IPS-18a (cell line): ENCODE measurements at regions not wholly inside any gene's neighbourhood (a gene's known extent, or its start where the extent isn't known, plus 50 kb on each side); places are given as distances from the start of the nearest gene placed in this dataset.

Experiments
- H3K27ac ChIP-seq: one replicate; pipeline ENCODE4 v1.5.1; 2013; ENCODE audit warnings: low read length
- H3K27me3 ChIP-seq: one replicate; pipeline ENCODE4 v1.6.1; 2013; ENCODE audit warnings: mild to moderate bottlenecking, low read length; ENCODE audit not compliant: control insufficient read depth, insufficient read depth
- H3K36me3 ChIP-seq: one replicate; pipeline ENCODE4 v1.6.1; 2013; ENCODE audit warnings: low read depth, low read length; ENCODE audit not compliant: control insufficient read depth
- H3K4me1 ChIP-seq: one replicate; pipeline ENCODE4 v1.6.1; 2013; ENCODE audit warnings: low read depth, low read length; ENCODE audit not compliant: control insufficient read depth
- H3K4me3 ChIP-seq: one replicate; pipeline ENCODE4 v1.5.1; 2013; ENCODE audit warnings: low read length
- H3K9ac ChIP-seq: one replicate; pipeline ENCODE4 v1.6.1; 2013; ENCODE audit warnings: mild to moderate bottlenecking, low read length, moderate library complexity
- H3K9me3 ChIP-seq: one replicate; pipeline ENCODE4 v1.6.1; 2013; ENCODE audit warnings: low read depth, low read length; ENCODE audit not compliant: control insufficient read depth

GRCh38 chr10:120313715-120314114, 143.3 kb upstream of the PLPP4 start:
- H3K27me3 ChIP-seq = no peaks in the 10 kb centered on the region
- no peak overlapping the region for H3K9ac ChIP-seq
- H3K9me3 ChIP-seq = no peaks in the 10 kb centered on the region
- H3K4me1 ChIP-seq = no peaks in the 10 kb centered on the region
- H3K36me3 ChIP-seq = no peaks in the 10 kb centered on the region
- H3K27ac ChIP-seq = no peak overlapping the region
- H3K4me3 ChIP-seq = no peak overlapping the region

GRCh38 chr10:120314442-120314841, 142.6 kb upstream of the PLPP4 start:
- Histone ChIP-seq H3K4me3 (no peak overlapping the region), H3K9me3 (no peaks in the 10 kb centered on the region), H3K36me3 (no peaks in the 10 kb centered on the region), H3K27ac (no peak overlapping the region), H3K27me3 (no peaks in the 10 kb centered on the region), H3K9ac (no peak overlapping the region), H3K4me1 (no peaks in the 10 kb centered on the region)

GRCh38 chr10:120318862-120319261, 138.2 kb upstream of the PLPP4 start:
- H3K9ac ChIP-seq = no peak overlapping the region
- no peaks in the 10 kb centered on the region for H3K36me3 ChIP-seq
- no peaks in the 10 kb centered on the region for H3K9me3 ChIP-seq
- H3K4me1 ChIP-seq = no peaks in the 10 kb centered on the region
- H3K27ac ChIP-seq = no peak overlapping the region
- no peaks in the 10 kb centered on the region for H3K27me3 ChIP-seq
- no peak overlapping the region for H3K4me3 ChIP-seq

- no peaks in the 10 kb centered on the region for H3K9me3 ChIP-seq
- H3K27me3 ChIP-seq = no peaks in the 10 kb centered on the region
- no peak overlapping the region for H3K4me3 ChIP-seq
- H3K36me3 ChIP-seq = no peaks in the 10 kb centered on the region
- H3K9ac ChIP-seq = no peak overlapping the region
- no peak overlapping the region for H3K27ac ChIP-seq
- H3K4me1 ChIP-seq = no peaks in the 10 kb centered on the region
These were observed 129.4 kb upstream of the PLPP4 start for GRCh38 chr10:120327675-120328074.

- Histone ChIP-seq H3K27me3 (no peaks in the 10 kb centered on the region), H3K4me3 (no peak overlapping the region), H3K36me3 (no peaks in the 10 kb centered on the region), H3K4me1 (no peaks in the 10 kb centered on the region), H3K9me3 (no peaks in the 10 kb centered on the region), H3K9ac (no peak overlapping the region), H3K27ac (no peak overlapping the region)
These were observed 128.4 kb upstream of the PLPP4 start for GRCh38 chr10:120328647-120329046.

- no peaks in the 10 kb centered on the region for H3K9me3 ChIP-seq
- no peaks in the 10 kb centered on the region for H3K4me1 ChIP-seq
- H3K4me3 ChIP-seq = no peak overlapping the region
- no peak overlapping the region for H3K27ac ChIP-seq
- H3K9ac ChIP-seq = no peak overlapping the region
- H3K36me3 ChIP-seq = no peaks in the 10 kb centered on the region
- no peaks in the 10 kb centered on the region for H3K27me3 ChIP-seq
These were observed 121.5 kb upstream of the PLPP4 start for GRCh38 chr10:120335553-120335952.

- Histone ChIP-seq H3K4me3 (no peak overlapping the region), H3K4me1 (no peaks in the 10 kb centered on the region)
These were observed 120.6 kb upstream of the PLPP4 start for GRCh38 chr10:120336306-120336910.

GRCh38 chr10:120336911-120337540, 120.0 kb upstream of the PLPP4 start:
- H3K27me3 ChIP-seq = no peaks in the 10 kb centered on the region
- no peak overlapping the region for H3K27ac ChIP-seq
- H3K9me3 ChIP-seq = no peaks in the 10 kb centered on the region
- H3K36me3 ChIP-seq = no peaks in the 10 kb centered on the region
- H3K4me3 ChIP-seq = no peak overlapping the region
- no peaks in the 10 kb centered on the region for H3K4me1 ChIP-seq
- no peak overlapping the region for H3K9ac ChIP-seq

More at GRCh38 chr10:120336306-120336910, 120.6 kb upstream of the PLPP4 start:
- H3K27ac ChIP-seq = no peak overlapping the region
- no peaks in the 10 kb centered on the region for H3K27me3 ChIP-seq
- H3K9ac ChIP-seq = no peak overlapping the region
- no peaks in the 10 kb centered on the region for H3K9me3 ChIP-seq
- no peaks in the 10 kb centered on the region for H3K36me3 ChIP-seq

GRCh38 chr10:120342115-120342714, 114.8 kb upstream of the PLPP4 start:
- no peak overlapping the region for H3K4me3 ChIP-seq
- no peak overlapping the region for H3K27ac ChIP-seq
- no peak overlapping the region for H3K9ac ChIP-seq
- H3K4me1 ChIP-seq = no peaks in the 10 kb centered on the region
- H3K9me3 ChIP-seq = no peaks in the 10 kb centered on the region
- H3K36me3 ChIP-seq = no peaks in the 10 kb centered on the region
- H3K27me3 ChIP-seq = no peaks in the 10 kb centered on the region

- Histone ChIP-seq H3K9ac (no peak overlapping the region), H3K9me3 (no peaks in the 10 kb centered on the region), H3K27ac (no peak overlapping the region), H3K27me3 (no peaks in the 10 kb centered on the region), H3K36me3 (no peaks in the 10 kb centered on the region), H3K4me3 (no peak overlapping the region), H3K4me1 (no peaks in the 10 kb centered on the region)
These were observed 111.8 kb upstream of the PLPP4 start for GRCh38 chr10:120345186-120345585.

- Histone ChIP-seq H3K27me3 (no peaks in the 10 kb centered on the region), H3K36me3 (no peaks in the 10 kb centered on the region), H3K9ac (no peak overlapping the region), H3K4me1 (no peaks in the 10 kb centered on the region), H3K9me3 (no peaks in the 10 kb centered on the region), H3K27ac (no peak overlapping the region), H3K4me3 (no peak overlapping the region)
These were observed 109.4 kb upstream of the PLPP4 start for GRCh38 chr10:120347644-120348043.

GRCh38 chr10:120349069-120349468, 108.0 kb upstream of the PLPP4 start:
- H3K9me3 ChIP-seq = no peaks in the 10 kb centered on the region
- no peaks in the 10 kb centered on the region for H3K4me1 ChIP-seq
- H3K4me3 ChIP-seq = no peak overlapping the region
- no peaks in the 10 kb centered on the region for H3K27me3 ChIP-seq
- no peaks in the 10 kb centered on the region for H3K36me3 ChIP-seq
- H3K9ac ChIP-seq = no peak overlapping the region
- no peak overlapping the region for H3K27ac ChIP-seq
